IMR-90 (cell line): ENCODE measurements at regions not wholly inside any gene's neighbourhood (a gene's known extent, or its start where the extent isn't known, plus 50 kb on each side); places are given as distances from the start of the nearest gene placed in this dataset.

ENCODE experiments used
- CTCF ChIP-seq: conservative IDR thresholded peaks from 2 replicates; pipeline ENCODE4 v1.5.1; 2012; ENCODE audit warnings: mild to moderate bottlenecking, low read depth, low read length, improper control_type of control experiment
- MAFK ChIP-seq: IDR thresholded peaks from 2 replicates; pipeline ENCODE4 v1.6.1; 2012; ENCODE audit warnings: low read depth, low read length, improper control_type of control experiment
- MAZ ChIP-seq: IDR thresholded peaks from 2 replicates; pipeline ENCODE4 v1.6.1; 2012; ENCODE audit warnings: low read depth, mild to moderate bottlenecking, low read length, improper control_type of control experiment, moderate library complexity, borderline replicate concordance
- POLR2A ChIP-seq: IDR thresholded peaks from 2 replicates; pipeline ENCODE4 v1.6.1; 2012; ENCODE audit warnings: mild to moderate bottlenecking, low read depth, low read length
- SMC3 ChIP-seq: fragments of 150-350 bp; IDR thresholded peaks from 2 replicates; pipeline ENCODE4 v1.6.1; 2016; ENCODE audit warnings: low read depth, mild to moderate bottlenecking, antibody characterized with exemption, low read length, moderate library complexity
- USF2 ChIP-seq: fragments of 150-350 bp; IDR thresholded peaks from 2 replicates; pipeline ENCODE4 v1.6.1; 2017; ENCODE audit warnings: mild to moderate bottlenecking, antibody characterized with exemption, low read length, low read depth

GRCh38 chr4:58209551-58209950, 1099.4 kb upstream of the IGFBP7 start:
- TF ChIP-seq CTCF = no peak
- TF ChIP-seq SMC3 = no peak
- no peak for TF ChIP-seq USF2
- TF ChIP-seq POLR2A = no peak
- no peak for TF ChIP-seq MAZ
- TF ChIP-seq MAFK = no peak
